ENCODE measurements at regions not wholly inside any gene's neighbourhood (a gene's known extent, or its start where the extent isn't known, plus 50 kb on each side); places are given as distances from the start of the nearest gene placed in this dataset.

GRCh38 chr18:22827216-22827615 is 105.9 kb upstream of the RBBP8 start:
- TF ChIP-seq POLR2AphosphoS5 (IDR thresholded peaks at IDR 0.05; ENCODE audit: borderline replicate concordance, low read depth, low read length): no peak
- TF ChIP-seq EZH2 (IDR thresholded peaks at IDR 0.05): no peak
- TF ChIP-seq FOXP2 (optimal IDR thresholded peaks at IDR 0.05; ENCODE audit: control extremely low read depth, extremely low read length, insufficient read depth): no peak
